ENCODE measurements at regions not wholly inside any gene's neighbourhood (a gene's known extent, or its start where the extent isn't known, plus 50 kb on each side); places are given as distances from the start of the nearest gene placed in this dataset.

DNA sequence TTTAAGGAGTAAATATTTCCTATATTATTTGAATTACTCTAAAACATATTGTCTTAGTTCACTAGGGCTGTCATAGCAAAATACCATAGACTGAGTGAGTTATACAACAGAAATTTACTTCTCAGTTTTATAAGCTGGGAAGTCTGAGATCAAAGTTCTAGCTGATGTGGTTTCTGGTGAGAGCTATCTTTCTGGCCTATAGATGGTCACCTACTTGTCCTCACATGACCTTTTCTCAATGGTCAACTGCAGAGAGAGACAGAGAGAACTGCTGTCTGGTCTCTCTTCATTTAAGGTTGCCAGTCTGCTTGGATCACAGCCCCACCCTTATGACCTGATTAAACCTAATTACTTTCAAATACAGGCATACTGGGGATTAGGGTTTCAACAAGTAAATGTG is 490.9 kb downstream of the FBXO15 start:
- TF ChIP-seq CTCF (IDR thresholded peaks at IDR 0.05) (no peak), POLR2A (IDR thresholded peaks at IDR 0.05) (no peak)
